Esophagus muscularis mucosa (tissue), 4 donors: ENCODE measurements at regions not wholly inside any gene's neighbourhood (a gene's known extent, or its start where the extent isn't known, plus 50 kb on each side); places are given as distances from the start of the nearest gene placed in this dataset.

Experiments
- DNase-seq: peaks from one replicate; pipeline ENCODE4 v3.0.0-alpha.2; 2017; ENCODE audit errors: extremely low spot score
- H3K27ac ChIP-seq, 4 donors: fragments of 200-600 bp; sonication (generic); replicated peaks in 1 of 4; 1 replicate in 3 of 4; 2 replicates in 1 of 4; pipeline ENCODE4 v1.5.1; 2016 to 2019; ENCODE audit warnings: mild to moderate bottlenecking in 1 of 4
- H3K27me3 ChIP-seq, 4 donors: fragments of 200-600 bp; sonication (generic); one replicate each; pipeline versions ENCODE4 v1.5.1 to v1.6.0; 2016 to 2019
- H3K36me3 ChIP-seq, 4 donors: fragments of 200-600 bp; sonication (generic); one replicate each; pipeline ENCODE4 v1.5.1; 2016 to 2019
- H3K4me1 ChIP-seq, 4 donors: fragments of 200-600 bp; sonication (generic); one replicate each; pipeline ENCODE4 v1.5.1; 2016 to 2019
- H3K4me3 ChIP-seq, 4 donors: fragments of 200-600 bp; sonication (generic); 1 replicate in 2 of 4; 2 replicates in 2 of 4; pipeline ENCODE4 v1.5.1; 2016 to 2019; ENCODE audit warnings: mild to moderate bottlenecking in 4 of 4, moderate library complexity in 1 of 4
- H3K9me3 ChIP-seq, 4 donors: fragments of 200-600 bp; sonication (generic); 1 replicate in 3 of 4; 2 replicates in 1 of 4; pipeline ENCODE4 v1.5.1; 2016 to 2019
- EP300 ChIP-seq: sonication (generic); formaldehyde crosslinking; IDR thresholded peaks from one replicate; pipeline ENCODE4 v1.6.1; 2017; ENCODE audit warnings: antibody characterized with exemption
- POLR2A ChIP-seq: fragments of 450-650 bp; IDR thresholded peaks from one replicate; pipeline ENCODE4 v1.6.1; 2017; ENCODE audit warnings: antibody characterized with exemption, moderate library complexity, mild to moderate bottlenecking, low read depth
- POLR2AphosphoS5 ChIP-seq, 2 donors: sonication (generic); formaldehyde crosslinking; IDR thresholded peaks; one replicate each; pipeline ENCODE4 v1.6.1; 2017; ENCODE audit warnings: antibody characterized with exemption in 2 of 2
- WGBS: methylation state at CpG from one replicate; pipeline ENCODE4 v1.1.5; 2018; 5-methylcytosine and 5-hydroxymethylcytosine counted together
- intact Hi-C: fragments of 100-400 bp; cut with DNase I; formaldehyde crosslinking; loops from one replicate; pipeline ENCODE4 v1.15.1; 2023
- TF ChIP-seq, protein P1 (sequence below), 3 experiments: fragments of 200-600 bp in 2 of 3; fragments of 450-650 bp in 1 of 3; sonication (generic) in 2 of 3; IDR thresholded peaks; one replicate each; pipeline ENCODE4 v1.5.1; 2017 to 2019; ENCODE audit warnings: antibody characterized with exemption in 3 of 3, mild to moderate bottlenecking in 2 of 3, moderate library complexity in 1 of 3

- H3K27ac ChIP-seq, result no peak overlapping the region
- intact Hi-C loops, result no loop called here
- no peak overlapping the region for H3K4me3 ChIP-seq
- H3K4me1 ChIP-seq, result peaks cover 0 to 18% (median 1%) of the 10 kb centered on the region in 4 donors
- H3K27me3 ChIP-seq, result no peaks in the 10 kb centered on the region
- WGBS, result 80% methylated on average over 1 of the region's 1 CpG
- H3K9me3 ChIP-seq, result peaks cover 0 to 2% (median 0%) of the 10 kb centered on the region in 4 donors
- no peak for DNase-seq
- TF ChIP-seq POLR2AphosphoS5 (IDR thresholded peaks at IDR 0.05) (no peak), EP300 (no peak), POLR2A (no peak)
- TF ChIP-seq, protein P1, sequence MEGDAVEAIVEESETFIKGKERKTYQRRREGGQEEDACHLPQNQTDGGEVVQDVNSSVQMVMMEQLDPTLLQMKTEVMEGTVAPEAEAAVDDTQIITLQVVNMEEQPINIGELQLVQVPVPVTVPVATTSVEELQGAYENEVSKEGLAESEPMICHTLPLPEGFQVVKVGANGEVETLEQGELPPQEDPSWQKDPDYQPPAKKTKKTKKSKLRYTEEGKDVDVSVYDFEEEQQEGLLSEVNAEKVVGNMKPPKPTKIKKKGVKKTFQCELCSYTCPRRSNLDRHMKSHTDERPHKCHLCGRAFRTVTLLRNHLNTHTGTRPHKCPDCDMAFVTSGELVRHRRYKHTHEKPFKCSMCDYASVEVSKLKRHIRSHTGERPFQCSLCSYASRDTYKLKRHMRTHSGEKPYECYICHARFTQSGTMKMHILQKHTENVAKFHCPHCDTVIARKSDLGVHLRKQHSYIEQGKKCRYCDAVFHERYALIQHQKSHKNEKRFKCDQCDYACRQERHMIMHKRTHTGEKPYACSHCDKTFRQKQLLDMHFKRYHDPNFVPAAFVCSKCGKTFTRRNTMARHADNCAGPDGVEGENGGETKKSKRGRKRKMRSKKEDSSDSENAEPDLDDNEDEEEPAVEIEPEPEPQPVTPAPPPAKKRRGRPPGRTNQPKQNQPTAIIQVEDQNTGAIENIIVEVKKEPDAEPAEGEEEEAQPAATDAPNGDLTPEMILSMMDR (IDR thresholded peaks at IDR 0.05), result no peak
- no peaks in the 10 kb centered on the region for H3K36me3 ChIP-seq
Observed at GRCh38 chr5:34539183-34539582, 116.9 kb upstream of the RAI14 start.

DNA sequence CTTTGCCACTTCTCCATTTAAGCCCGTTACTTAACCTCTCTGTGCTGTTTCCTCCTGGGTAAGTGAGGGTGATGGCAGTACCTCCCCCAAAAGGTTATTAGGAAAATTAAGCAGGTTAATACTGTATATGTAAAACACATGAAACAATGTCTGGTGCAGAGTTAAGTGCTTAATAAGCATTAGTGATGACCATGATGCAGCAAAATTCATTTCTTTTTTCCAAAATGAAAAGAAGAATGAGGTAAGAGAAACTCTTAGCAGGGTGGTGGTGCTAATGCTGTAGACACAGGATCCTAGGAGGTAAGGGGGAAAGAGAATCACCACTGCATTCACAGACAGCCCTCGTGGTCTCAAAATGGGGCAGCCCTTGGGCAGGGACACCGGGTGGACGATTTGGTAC is 115.1 kb upstream of the RAI14 start:
- peaks cover 0 to 12% (median 4%) of the 10 kb centered on the region in 4 donors for H3K9me3 ChIP-seq
- TF ChIP-seq EP300 (no peak), POLR2AphosphoS5 (IDR thresholded peaks at IDR 0.05) (no peak), POLR2A (no peak)
- TF ChIP-seq, protein P1 (IDR thresholded peaks at IDR 0.05), result no peak

GRCh38 chr5:34542818-34543217 is 113.3 kb upstream of the RAI14 start:
- Histone ChIP-seq H3K9me3 (peaks cover 0 to 12% (median 4%) of the 10 kb centered on the region in 4 donors), H3K4me1 (no peaks in the 10 kb centered on the region), H3K27me3 (no peaks in the 10 kb centered on the region), H3K27ac (no peak overlapping the region), H3K36me3 (no peaks in the 10 kb centered on the region), H3K4me3 (no peak overlapping the region)
- TF ChIP-seq, protein P1 (IDR thresholded peaks at IDR 0.05), result no peak
- TF ChIP-seq POLR2A, result no peak
- TF ChIP-seq POLR2AphosphoS5 (IDR thresholded peaks at IDR 0.05), result no peak
- no peak for TF ChIP-seq EP300
- no peak for DNase-seq
- 63% methylated on average over 1 of the region's 1 CpG for WGBS
- intact Hi-C loops, result no loop called here

More for the DNA sequence above, 115.1 kb upstream of the RAI14 start:
- 96% methylated on average over 4 of the region's 4 CpGs for WGBS
- no peak for DNase-seq
- H3K27me3 ChIP-seq, result no peaks in the 10 kb centered on the region
- intact Hi-C loops, result no loop called here
- H3K27ac ChIP-seq, result no peak overlapping the region
- no peaks in the 10 kb centered on the region for H3K36me3 ChIP-seq
- H3K4me3 ChIP-seq, result no peak overlapping the region
- H3K4me1 ChIP-seq, result peaks cover 0 to under 1% (median 0%) of the 10 kb centered on the region in 4 donors

DNA sequence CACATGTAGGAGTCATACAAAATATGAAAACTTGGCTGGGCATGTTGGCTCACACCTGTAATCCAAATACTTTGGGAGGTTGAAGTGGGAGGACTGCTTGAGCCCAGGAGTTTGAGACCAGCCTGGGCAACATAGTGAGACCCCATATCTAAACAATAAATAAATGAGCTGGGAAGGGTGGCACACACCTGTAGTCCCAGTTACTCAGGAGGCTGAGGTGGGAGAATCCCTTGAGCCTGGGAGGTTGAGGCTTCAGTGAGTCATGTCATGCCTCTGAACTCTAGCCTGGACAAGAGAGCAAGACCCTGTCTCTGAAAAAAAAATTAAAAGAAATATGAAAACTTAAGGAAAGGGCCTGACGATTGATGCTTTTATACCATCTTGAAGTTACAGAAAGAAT is 112.4 kb upstream of the RAI14 start:
- Histone ChIP-seq H3K4me3 (no peak overlapping the region), H3K27ac (no peak overlapping the region), H3K4me1 (no peaks in the 10 kb centered on the region), H3K9me3 (peaks cover 0 to 12% (median 4%) of the 10 kb centered on the region in 4 donors), H3K36me3 (no peaks in the 10 kb centered on the region), H3K27me3 (no peaks in the 10 kb centered on the region)
- DNase-seq, result no peak
- WGBS, result 40% methylated on average over 1 of the region's 1 CpG
- TF ChIP-seq, protein P1 (IDR thresholded peaks at IDR 0.05), result no peak
- intact Hi-C loops, result no loop called here

DNA sequence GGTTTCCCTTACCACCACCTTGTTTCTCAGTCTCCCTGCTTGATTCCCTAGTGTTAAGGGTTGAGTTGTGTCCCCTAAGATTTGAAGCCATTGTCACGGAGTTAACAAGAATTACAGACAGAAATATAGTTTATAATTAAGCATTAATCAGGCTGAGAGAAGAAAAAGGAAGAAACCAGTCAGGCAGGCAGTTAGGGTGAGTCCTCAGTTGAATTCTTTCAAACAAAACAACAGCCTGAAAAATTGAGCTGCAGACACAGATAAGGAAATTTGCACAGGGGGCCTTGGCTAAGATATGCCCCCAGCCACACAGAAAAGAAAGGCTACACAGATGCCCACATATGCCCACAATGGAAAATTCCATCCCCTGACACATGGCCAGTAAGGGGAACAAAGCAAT is 111.7 kb upstream of the RAI14 start:
- peaks cover 0 to 12% (median 4%) of the 10 kb centered on the region in 4 donors for H3K9me3 ChIP-seq
- no peak overlapping the region for H3K4me3 ChIP-seq
- H3K27me3 ChIP-seq, result no peaks in the 10 kb centered on the region
- H3K4me1 ChIP-seq, result no peaks in the 10 kb centered on the region
- DNase-seq, result no peak
- WGBS, result 88% methylated on average over 1 of the region's 1 CpG
- no peak overlapping the region for H3K27ac ChIP-seq
- no peaks in the 10 kb centered on the region for H3K36me3 ChIP-seq
- TF ChIP-seq EP300, result no peak
- intact Hi-C loops, result no loop called here
